SKM-1 (cell line): ENCODE measurements at regions not wholly inside any gene's neighbourhood (a gene's known extent, or its start where the extent isn't known, plus 50 kb on each side); places are given as distances from the start of the nearest gene placed in this dataset.

ENCODE experiments used
- DNase-seq: peaks from one replicate; lab custom pipeline; 2025; ENCODE audit not compliant: unreplicated experiment; lab: John Stamatoyannopoulos, UW

DNA sequence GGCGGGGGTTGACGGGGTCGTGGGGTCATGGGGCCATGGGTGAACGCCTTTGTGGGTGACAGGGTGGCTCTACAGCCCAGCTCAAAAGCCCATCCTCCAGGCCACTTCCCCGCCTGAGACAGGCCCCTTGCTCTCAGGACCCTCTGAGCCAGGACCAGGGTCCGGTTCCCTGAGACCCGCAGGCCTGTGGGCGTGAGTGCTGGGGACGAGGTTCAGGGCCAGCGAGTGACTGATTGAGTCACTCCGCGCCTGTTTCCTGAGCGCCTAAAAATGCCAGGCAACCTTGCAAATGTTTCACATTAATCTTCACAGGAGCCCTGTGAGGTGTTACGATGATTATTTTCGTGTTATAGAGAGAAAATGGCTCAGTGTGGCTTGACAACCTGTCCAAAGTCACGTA is 97.8 kb downstream of the ZNF674 start:
- no peak for DNase-seq

DNA sequence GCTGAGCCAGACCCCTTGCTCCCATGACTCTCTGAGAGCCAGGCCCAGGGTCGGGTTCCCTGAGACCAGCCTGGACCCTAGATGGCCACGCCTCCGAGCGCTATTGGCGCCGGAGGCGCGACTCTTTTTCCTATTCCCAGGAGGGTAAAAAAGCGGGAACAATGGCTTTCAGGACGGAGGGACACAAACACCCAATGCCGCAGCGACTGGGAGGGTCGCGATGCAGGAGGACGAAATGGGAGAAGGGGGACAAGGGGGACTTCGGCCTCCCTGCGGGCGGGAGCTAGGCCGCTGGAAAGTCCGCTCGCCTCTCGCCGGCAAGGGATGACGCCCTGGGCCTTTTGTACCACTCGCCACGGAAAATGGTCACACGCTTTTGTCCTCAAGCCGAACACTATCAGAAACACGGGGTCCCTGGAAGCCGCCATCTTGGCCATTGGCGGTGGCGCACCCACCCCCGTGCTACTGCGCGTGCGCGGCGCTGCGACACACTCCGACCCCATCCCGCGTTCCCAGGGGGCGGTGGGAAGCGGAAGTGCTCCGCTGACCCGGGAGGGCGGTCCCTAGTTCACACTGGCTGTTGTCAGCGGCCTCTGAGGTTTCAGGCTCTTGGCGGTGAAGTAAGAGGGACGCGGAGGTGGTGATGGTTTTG is 98.4 kb downstream of the ZNF674 start:
- DNase-seq = peak; percentile 27

DNA sequence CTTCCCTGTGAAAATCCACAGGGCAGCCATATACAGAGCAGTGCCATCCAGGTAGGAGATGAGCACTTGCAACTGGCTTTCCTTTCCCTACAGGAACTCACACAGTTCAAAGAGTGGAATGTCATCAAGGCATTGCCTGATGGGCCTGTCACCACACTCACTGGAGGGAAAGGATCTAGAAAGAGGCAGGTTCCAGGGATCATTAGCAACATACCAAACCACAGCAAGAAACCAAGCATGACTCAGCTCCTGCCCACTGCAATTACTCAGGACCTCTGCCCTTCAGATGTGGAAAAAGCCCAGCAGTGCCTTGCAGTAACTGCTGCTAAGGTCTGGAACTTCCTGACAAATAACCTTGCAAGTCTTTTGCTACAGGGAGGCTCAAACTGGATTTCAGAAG is 101.2 kb downstream of the ZNF674 start:
- DNase-seq = no peak

DNA sequence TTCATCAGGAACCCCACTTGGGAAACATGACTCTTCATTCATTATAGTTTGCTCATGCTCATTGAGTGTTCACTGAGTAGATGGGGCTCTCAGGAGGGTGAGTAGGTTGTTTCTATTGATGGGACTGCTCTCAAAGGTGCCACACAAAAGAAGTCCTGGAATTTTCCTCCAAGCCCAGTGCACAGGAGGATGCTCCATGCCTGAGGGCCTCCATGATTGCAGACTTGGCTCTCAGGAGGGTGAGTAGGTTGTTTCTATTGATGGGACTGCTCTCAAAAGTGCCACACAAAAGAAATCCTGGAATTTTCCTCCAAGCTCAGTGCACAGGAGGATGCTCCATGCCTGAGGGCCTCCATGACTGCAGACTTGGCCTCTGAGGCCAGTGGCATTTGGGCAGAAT is 108.5 kb downstream of the ZNF674 start:
- DNase-seq = no peak

DNA sequence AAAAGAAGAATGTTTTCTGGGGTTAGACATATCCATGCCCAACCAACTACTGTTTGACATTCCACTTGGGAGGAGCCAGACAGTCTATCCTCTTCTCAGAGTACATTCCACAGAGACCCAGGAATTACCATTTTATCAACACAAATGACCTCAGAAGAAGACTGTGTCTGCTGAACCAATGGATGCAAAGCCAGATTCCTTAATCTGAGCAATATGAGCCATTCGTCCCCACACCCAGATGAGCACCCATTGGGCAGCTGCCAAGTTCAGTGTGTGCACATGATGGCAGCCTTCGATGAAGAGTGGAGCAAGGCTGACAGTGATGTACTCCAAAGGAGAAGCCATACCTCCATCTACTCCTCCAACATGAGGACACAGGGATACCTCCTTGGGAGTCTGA is 111.3 kb downstream of the ZNF674 start:
- DNase-seq = no peak

DNA sequence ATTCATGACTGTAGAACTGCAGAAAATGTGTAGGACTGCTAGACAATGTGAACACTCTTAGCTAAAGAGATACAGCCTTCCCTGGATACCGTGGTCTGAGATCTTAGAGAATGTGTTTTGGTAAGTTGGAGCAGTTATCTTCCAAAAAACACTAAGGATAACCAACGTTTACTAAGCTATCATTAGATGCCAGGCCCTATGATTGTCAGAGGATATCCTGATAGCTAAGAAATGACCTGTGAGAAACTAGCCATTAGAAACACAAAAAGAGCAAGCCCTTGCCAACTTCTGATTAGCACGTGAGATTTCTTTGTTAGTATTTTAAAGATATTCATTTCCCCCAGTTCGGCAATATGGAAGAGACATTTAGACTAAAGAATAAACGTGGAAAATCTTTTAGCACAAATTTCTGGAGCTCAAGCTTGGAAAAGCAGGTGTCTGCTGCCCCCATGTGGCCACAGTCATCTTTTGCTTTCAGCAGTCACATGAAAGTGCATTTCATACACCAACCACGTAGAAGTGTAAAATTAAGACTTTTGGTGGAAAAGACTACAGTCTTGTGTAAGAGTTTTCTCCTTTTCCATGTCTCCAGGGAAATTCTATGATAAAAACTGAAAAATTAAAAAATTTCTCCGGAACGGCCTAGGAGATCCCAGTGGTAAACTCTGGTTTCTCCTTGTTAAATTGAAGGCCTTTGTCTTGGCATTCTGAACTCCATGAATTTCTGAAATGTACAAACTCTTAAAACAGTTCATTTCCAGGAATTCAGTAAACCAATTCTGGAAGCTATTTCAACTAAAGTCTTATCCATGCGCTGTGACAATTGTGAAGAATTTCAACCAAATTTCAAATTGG is 136.4 kb downstream of the ZNF674 start:
- no peak for DNase-seq

DNA sequence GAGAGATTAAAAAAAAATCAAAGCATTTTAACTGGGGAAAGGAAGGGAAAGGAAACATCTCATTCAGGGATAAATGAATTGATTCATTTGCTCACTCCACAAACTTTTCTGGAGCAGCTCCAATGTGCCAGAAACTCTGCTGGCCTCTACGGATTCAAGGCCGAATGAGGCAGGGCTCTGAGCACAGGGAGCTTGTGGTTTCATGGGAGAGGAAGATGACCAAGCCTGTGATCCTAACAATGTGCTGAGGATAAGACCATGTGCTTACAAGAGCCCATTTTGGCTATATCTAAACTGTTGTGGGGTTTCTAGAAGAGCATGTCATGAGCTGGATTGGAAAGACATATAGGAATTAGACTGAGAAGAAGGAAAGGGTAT is 137.5 kb downstream of the ZNF674 start:
- DNase-seq = no peak

DNA sequence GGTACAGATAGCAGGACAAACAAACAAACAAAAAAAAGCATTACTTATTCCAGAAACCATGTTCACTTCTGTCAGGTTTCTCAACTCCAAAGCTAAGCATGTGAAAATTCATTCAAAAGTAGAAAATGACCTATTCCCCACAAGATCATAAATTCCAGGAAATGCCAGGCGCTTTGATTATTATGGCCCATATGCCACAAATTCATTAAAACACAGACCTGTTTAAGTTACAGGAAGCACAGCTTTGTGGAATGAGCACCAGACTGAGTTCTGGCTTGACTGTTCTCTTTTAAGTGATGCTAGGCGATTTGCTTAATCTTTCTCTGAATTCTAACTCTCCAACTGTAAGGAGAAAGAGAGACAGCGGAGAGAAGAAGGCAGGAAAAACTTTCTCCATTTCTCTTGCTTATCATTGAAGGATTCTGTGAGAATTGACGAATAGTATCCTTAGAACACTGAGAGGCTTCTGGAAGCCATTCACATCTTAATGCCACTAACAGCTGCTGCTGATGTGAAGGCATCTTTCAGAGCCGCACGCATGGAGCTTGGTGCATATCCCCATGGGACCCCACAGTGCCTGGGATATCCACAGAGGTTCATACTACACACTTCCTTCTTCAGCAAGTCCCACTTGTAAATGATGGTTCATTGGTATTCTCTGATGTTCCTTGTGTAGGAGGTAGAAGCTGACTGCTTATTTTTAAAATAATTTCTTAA is 138.0 kb downstream of the ZNF674 start:
- DNase-seq = no peak

DNA sequence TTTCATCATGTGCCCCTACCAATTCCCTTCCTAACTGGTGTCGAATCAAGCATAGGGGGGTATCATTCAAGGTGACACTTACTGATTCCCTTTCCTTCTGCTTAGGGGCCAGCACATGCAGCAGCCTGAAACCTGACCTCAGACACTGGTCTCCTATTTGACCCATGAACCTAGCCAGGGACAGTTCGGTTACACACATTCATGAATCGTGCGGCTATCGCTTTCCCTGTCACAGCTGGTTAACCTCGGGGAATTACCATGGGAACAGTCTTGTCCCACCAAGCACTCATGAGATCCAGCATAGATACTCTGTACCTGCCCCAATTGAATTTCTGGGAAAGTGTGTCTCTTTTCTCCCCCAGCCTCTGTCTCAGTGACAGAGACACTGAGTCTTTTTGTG is 140.4 kb downstream of the ZNF674 start:
- DNase-seq = no peak

DNA sequence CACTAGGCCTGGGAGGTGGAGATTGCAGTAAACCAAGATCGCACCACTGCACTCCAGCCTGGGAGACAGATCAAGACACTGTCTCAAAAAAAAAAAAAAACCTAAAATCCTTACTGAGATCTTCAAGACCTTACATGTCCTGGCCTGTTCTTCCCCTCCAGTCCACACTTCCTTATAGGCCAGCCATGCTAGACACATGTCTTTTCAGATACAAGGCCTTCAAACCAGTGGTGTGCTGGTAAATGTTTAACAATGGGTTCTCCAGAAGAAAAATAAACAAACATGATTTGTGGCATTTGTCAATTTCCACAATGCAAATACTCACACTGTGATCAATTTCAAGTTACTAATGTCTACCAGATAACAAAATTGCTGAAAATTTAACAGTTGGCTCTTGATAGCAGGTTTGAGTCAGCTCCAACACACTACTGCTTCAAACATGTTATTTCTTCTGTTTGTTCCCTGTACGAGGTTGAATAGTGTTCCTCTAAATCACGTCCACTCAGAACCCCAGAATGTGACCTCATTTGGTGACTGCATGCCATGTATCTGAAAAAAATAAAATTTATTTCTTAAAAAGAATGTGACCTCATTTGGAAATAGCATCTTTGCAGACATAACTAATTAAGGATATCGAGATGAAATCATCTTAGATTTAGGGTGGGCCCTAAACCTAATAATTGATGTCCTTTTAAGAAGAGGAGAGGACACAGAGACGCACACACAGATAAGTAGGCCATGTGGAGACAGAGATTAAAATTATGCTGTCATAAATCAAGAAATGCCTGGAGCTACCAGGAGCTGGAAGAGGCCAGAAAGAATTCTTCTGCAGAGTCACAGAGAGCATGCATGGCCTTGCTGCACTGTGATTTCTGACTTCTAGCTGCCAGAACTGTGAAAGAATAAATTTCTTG is 144.4 kb downstream of the ZNF674 start:
- no peak for DNase-seq

DNA sequence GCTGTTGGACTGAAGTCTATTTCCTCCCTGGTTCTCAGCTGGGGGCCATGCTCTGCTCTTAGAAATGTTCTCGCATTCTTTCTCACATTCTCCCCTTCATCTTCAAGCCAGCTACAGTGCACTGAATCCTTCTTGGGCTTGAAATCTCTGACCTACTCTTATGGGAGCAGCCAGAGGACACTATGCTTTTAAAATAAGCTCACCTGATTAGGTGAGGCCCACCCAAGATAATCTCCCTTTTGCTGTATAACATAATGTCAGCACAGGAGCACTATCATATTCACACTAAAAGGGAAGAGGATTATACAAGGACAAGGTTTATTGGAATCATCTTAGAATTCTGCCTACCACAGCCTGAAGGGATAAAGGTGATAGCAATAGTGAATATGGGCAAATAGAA is 146.3 kb downstream of the ZNF674 start:
- no peak for DNase-seq

DNA sequence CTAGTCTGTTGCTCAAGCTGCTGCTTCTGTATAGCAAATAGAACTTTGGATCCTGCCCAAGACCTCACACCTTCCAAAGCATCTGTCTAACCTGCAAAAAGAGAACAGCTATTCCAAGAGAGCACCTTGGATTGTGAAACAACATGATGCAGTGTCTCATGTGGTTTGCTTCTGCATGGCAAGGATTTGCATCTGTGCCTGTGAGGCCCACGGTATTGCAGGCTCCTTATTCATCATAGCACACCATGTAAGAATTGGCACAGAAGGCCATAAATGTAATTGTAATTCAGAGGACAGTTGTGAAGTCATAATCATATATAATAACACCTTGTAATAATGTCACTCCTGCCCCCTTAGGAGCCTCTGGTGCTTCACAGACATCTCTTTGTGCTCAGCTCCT is 147.1 kb downstream of the ZNF674 start:
- DNase-seq = no peak

DNA sequence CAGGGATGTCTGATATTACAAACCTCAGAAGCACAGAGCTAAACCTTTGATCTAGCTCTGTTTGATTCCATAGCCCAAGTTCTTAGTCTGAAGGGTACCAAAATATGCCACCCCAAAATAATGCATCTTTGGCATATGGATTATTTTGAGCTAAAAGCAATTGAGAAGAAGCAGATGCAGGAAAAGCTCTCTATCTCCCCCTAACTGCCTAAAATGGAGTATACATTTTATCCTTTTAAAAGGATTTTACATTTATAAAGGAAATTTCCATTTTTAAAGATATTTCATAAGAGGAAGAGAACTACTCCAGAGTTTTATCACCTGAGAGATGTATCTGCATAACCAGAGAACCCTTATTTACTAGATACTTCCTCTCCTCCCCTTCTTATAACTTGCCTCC is 158.7 kb downstream of the ZNF674 start:
- DNase-seq = no peak

DNA sequence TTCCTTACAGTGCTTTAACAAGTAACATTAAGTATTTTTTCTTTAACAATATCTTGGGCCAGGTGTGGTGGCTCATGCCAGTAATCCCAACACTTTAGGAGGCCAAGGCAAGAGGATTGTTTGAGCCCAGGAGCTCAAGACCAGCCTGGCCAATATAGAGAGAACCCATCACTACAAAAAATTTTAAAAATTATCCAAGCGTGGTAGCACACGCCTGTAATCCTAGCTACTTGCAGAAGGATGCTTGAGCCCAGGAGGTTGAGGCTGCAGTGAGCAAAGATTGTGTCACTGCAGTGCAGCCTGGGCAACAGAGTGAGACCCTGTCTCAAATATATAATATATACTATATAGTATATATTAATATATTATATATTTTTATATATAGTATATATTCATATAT is 162.2 kb downstream of the ZNF674 start:
- DNase-seq = no peak

DNA sequence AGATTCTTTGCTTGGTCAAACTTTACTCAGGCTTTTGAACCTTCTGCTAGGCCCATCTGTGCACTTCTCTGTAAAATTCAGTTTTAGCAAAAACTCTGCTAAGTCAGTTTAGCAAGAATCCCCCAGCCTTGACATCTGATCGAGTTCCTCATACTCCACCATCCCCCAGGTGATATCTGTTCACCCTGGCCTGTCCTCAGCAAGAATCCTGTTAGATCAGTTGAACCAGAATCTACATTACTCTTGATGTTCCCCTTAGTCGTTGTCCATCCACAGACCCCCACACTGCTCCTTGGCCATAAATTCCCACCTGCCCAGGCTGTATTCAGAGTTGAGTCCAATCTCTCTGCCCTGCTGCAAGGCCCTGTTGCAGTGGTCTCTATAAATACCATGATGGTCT is 162.6 kb downstream of the ZNF674 start:
- DNase-seq = no peak

DNA sequence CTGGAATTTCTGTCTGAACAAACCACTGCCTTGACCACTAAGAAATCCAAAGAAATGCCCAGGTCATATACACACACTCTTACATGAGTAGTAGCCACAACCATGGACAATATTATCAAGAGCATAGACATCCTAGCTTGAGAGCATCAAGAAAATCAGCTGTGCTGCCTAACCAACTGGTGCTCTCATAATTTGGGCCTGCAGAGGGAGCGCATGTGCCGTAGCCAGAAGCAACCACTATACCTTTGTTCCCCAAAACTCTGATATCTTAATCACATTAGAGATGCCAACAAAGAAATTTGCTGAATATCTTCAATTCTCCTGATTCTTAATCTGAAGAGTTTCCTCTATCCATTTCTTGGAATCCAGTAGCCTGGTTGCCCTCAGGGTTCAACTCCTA is 163.6 kb downstream of the ZNF674 start:
- DNase-seq = no peak

DNA sequence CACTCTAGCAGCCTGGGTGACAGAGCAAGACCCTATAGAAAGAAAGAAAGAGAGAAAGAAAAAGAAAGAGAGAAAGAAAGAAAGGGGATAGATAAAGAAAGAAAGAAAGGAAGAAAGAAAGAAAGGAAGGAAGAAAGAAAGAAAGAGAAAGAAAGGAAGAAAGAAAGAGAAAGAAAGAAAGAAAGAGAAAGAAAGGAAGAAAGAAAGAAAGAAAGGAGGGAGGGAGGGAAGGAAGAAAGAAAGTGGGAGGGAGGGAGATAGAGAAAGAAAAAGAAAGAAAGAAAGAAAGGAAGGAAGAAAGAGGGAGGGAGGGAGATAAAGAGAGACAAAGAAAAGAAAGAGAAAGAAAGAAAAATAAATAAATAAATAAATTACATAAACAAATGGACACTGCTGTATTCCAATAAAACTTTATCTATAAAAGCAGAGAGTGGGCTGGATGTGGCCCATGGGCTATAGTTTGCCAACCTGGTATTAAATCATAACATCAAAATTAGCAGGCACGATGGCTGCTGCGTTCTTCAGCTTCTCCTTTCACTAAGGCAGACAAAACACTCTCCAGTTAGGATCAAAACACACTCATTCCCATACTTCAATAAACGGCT is 165.0 kb downstream of the ZNF674 start:
- no peak for DNase-seq

DNA sequence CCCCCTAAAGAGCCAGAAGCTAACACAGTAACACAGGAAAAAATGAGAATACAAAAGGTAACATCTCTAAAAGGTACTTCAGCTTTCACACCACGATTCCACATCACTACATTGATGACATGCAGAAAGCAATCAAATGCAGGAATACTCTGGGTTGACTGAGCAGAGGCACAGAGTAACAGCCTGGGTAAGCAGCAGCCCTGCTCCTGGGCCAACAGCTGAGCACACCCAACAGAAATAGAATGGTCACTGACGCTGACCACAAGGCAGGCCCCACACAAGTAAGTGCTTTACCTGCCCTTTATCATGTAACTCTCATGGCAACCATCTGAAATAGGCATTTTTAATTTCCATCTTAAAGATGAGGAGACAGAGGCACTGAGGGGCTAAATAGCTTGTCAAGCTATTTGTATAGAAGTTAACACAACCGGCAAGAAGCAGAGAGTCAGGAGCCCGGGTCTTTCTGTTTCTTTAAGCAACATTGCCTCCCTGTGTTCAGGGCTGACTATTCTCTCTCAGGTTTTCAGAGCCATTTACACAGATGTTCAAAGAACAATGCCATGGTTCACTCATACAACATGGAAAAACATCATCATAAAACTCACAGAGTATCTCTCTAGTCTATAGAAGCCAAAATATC is 168.9 kb downstream of the ZNF674 start:
- DNase-seq = no peak

DNA sequence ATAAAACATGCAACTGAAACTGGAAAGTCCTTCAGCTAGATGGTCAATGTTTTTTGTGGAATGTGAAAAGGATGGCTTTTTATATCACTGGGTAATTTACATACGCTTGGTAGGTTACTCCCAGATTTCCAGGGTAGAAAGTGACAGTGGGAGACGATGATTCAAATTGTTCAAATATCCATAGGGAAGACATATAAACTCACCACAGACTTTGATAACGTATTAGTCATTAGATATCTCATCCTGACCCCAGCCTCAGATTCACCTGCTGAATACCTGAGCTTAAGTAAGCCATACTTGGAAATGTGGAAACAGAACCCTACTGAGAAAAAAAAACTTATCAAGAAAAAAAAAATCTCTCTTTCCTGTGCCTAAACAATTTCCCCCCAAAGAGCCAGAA is 169.4 kb downstream of the ZNF674 start:
- no peak for DNase-seq

DNA sequence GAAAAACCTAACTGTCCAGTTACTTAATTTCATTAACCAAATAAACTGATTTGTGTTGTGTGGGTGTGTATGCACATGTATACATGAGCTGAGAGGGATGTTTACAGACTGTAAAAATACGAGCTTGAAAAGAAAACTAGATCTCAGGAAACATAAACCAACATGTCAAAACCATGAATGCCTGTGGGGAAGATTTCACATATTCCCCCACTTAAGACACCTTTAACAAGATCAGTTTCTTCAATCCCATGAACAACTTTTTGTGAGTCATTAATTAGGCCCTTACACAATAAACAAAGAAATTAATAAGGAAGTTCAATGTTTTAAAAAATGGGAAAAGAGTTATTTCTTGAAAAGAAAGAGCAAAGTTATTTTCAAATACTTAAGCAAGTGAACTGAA is 170.8 kb downstream of the ZNF674 start:
- DNase-seq = no peak
